Ishikawa (cell line): ENCODE measurements at regions not wholly inside any gene's neighbourhood (a gene's known extent, or its start where the extent isn't known, plus 50 kb on each side); places are given as distances from the start of the nearest gene placed in this dataset.

Experiments used
- RAD21 ChIP-seq: IDR thresholded peaks from 2 replicates; pipeline ENCODE4 v1.6.1; 2012; ENCODE audit warnings: low read depth
- TCF12 ChIP-seq: IDR thresholded peaks from 2 replicates; pipeline ENCODE4 v1.6.1; 2012; ENCODE audit warnings: low read depth

DNA sequence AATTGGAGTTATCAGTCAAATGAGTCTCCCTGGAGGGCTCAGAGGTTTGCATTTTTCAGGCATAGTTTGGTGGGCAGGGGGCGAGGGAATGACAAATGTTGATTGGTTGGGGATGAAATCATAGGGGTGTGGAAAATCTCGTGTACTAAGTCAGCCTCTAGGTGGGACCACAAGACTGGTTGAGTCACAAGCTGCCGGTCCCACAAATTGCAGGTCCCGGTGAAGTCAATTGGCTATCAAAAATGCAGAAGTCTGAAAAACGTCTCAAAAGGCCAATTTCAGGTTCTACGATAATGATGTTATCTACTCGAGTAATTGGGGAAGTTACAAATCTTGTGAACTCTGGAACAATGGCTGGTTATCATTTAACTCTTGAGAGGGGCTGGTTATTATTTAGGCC is 98.8 kb upstream of the DHX15 start:
- no peak for TF ChIP-seq RAD21
- no peak for TF ChIP-seq TCF12
